Osteocyte (in vitro differentiated cells): ENCODE measurements at regions not wholly inside any gene's neighbourhood (a gene's known extent, or its start where the extent isn't known, plus 50 kb on each side); places are given as distances from the start of the nearest gene placed in this dataset.

Source experiments
- DNase-seq: peaks from one replicate; pipeline ENCODE4 v3.0.0; 2021; ENCODE audit warnings: mixed read lengths; ENCODE audit not compliant: unreplicated experiment; ENCODE audit errors: extremely low spot score
- H3K27ac Mint-ChIP-seq: one replicate; pipeline ENCODE4 v1.8.0; 2021; ENCODE audit warnings: mild to moderate bottlenecking, mixed read lengths; ENCODE audit not compliant: unreplicated experiment
- H3K27me3 Mint-ChIP-seq: one replicate; pipeline ENCODE4 v1.8.0; 2021; ENCODE audit warnings: mixed read lengths; ENCODE audit not compliant: unreplicated experiment
- H3K36me3 Mint-ChIP-seq: one replicate; pipeline ENCODE4 v1.8.0; 2021; ENCODE audit warnings: mixed read lengths; ENCODE audit not compliant: unreplicated experiment
- H3K4me1 Mint-ChIP-seq: one replicate; pipeline ENCODE4 v1.8.0; 2021; ENCODE audit warnings: mixed read lengths; ENCODE audit not compliant: unreplicated experiment
- H3K4me3 Mint-ChIP-seq: one replicate; pipeline ENCODE4 v1.8.0; 2021; ENCODE audit warnings: mild to moderate bottlenecking, moderate library complexity, mixed read lengths; ENCODE audit not compliant: unreplicated experiment
- H3K9me3 Mint-ChIP-seq: one replicate; pipeline ENCODE4 v1.8.0; 2021; ENCODE audit warnings: mixed read lengths; ENCODE audit not compliant: unreplicated experiment
- CTCF ChIP-seq: fragments of 200-600 bp; sonication (generic); IDR thresholded peaks from 2 replicates; pipeline ENCODE4 v1.5.0; 2021; ENCODE audit warnings: antibody characterized with exemption, mild to moderate bottlenecking, moderate library complexity

GRCh38 chr2:60313470-60314172 lies 239.8 kb downstream of the BCL11A start:
- Mint-ChIP-seq H3K9me3 (no peaks in the 10 kb centered on the region), H3K27ac (no peak overlapping the region), H3K36me3 (no peaks in the 10 kb centered on the region), H3K4me3 (no peak overlapping the region), H3K4me1 (no peaks in the 10 kb centered on the region), H3K27me3 (peaks cover 32% of the 10 kb centered on the region)
- no peak for TF ChIP-seq CTCF
- DNase-seq, result peak; percentile 57

GRCh38 chr2:60312618-60313017 lies 240.8 kb downstream of the BCL11A start:
- Mint-ChIP-seq H3K4me1 (no peaks in the 10 kb centered on the region), H3K27me3 (peaks cover 24% of the 10 kb centered on the region), H3K36me3 (no peaks in the 10 kb centered on the region), H3K27ac (no peak overlapping the region), H3K9me3 (no peaks in the 10 kb centered on the region), H3K4me3 (no peak overlapping the region)
- peak; percentile 3 for DNase-seq
- no peak for TF ChIP-seq CTCF

- no peak for TF ChIP-seq CTCF
- H3K27me3 Mint-ChIP-seq, result peaks cover 22% of the 10 kb centered on the region
- no peak overlapping the region for H3K4me3 Mint-ChIP-seq
- H3K36me3 Mint-ChIP-seq, result no peaks in the 10 kb centered on the region
- H3K27ac Mint-ChIP-seq, result no peak overlapping the region
- DNase-seq, result no peak
- H3K4me1 Mint-ChIP-seq, result no peaks in the 10 kb centered on the region
- no peaks in the 10 kb centered on the region for H3K9me3 Mint-ChIP-seq
Observed at GRCh38 chr2:60311524-60311923, 241.9 kb downstream of the BCL11A start.

GRCh38 chr2:60309941-60310660 lies 243.4 kb downstream of the BCL11A start:
- H3K27me3 Mint-ChIP-seq, result peaks cover 28% of the 10 kb centered on the region
- no peak overlapping the region for H3K4me3 Mint-ChIP-seq
- no peaks in the 10 kb centered on the region for H3K9me3 Mint-ChIP-seq
- no peaks in the 10 kb centered on the region for H3K4me1 Mint-ChIP-seq
- H3K27ac Mint-ChIP-seq, result no peak overlapping the region
- no peak for TF ChIP-seq CTCF
- peak; percentile 42 for DNase-seq
- no peaks in the 10 kb centered on the region for H3K36me3 Mint-ChIP-seq

- H3K4me3 Mint-ChIP-seq, result no peak overlapping the region
- no peak for DNase-seq
- H3K27ac Mint-ChIP-seq, result no peak overlapping the region
- no peak for TF ChIP-seq CTCF
- no peaks in the 10 kb centered on the region for H3K9me3 Mint-ChIP-seq
- no peaks in the 10 kb centered on the region for H3K4me1 Mint-ChIP-seq
- no peaks in the 10 kb centered on the region for H3K36me3 Mint-ChIP-seq
- H3K27me3 Mint-ChIP-seq, result peaks cover 22% of the 10 kb centered on the region
Observed at GRCh38 chr2:60309336-60309735, 244.1 kb downstream of the BCL11A start.
